Muscle of leg (tissue), 3 donors: ENCODE measurements at regions not wholly inside any gene's neighbourhood (a gene's known extent, or its start where the extent isn't known, plus 50 kb on each side); places are given as distances from the start of the nearest gene placed in this dataset.
"Not testable (repeated sequence)": the region's sequence is repeated elsewhere in the genome, so short reads cannot be mapped to it uniquely, and the experiment has no call there.

Source experiments
- DNase-seq: peaks from one replicate; pipeline ENCODE4 v3.0.0; 2013
- H3K27ac ChIP-seq: one replicate; pipeline ENCODE4 v1.5.1; 2013; ENCODE audit warnings: mild to moderate bottlenecking, low read length, control low read depth
- H3K27me3 ChIP-seq: one replicate; pipeline ENCODE4 v1.6.1; 2013; ENCODE audit warnings: low read length; ENCODE audit not compliant: control insufficient read depth, insufficient read depth
- H3K36me3 ChIP-seq: one replicate; pipeline ENCODE4 v1.6.1; 2013; ENCODE audit warnings: low read length; ENCODE audit not compliant: control insufficient read depth, insufficient read depth
- H3K4me1 ChIP-seq: one replicate; pipeline ENCODE4 v1.6.1; 2013; ENCODE audit warnings: low read length; ENCODE audit not compliant: control insufficient read depth, insufficient read depth
- H3K4me3 ChIP-seq: one replicate; pipeline ENCODE4 v1.5.1; 2013; ENCODE audit warnings: low read length, control low read depth
- H3K9me3 ChIP-seq: replicated peaks from 2 replicates; pipeline ENCODE4 v1.6.1; 2013; ENCODE audit warnings: low read depth, low read length; ENCODE audit not compliant: control insufficient read depth
- WGBS: methylation state at CpG from one replicate; pipeline ENCODE4 v1.1.5; 2013; ENCODE audit warnings: missing lambda C conversion rate; ENCODE audit not compliant: insufficient coverage; 5-methylcytosine and 5-hydroxymethylcytosine counted together

- no peak for DNase-seq
- Histone ChIP-seq H3K27me3 (no peaks in the 10 kb centered on the region), H3K36me3 (no peaks in the 10 kb centered on the region), H3K4me3 (no peak overlapping the region), H3K27ac (no peak overlapping the region), H3K9me3 (no peaks in the 10 kb centered on the region), H3K4me1 (peaks cover 5% of the 10 kb centered on the region)
- 53% methylated on average over 5 of the region's 8 CpGs for WGBS
These were observed 81.4 kb upstream of the PODXL start for GRCh38 chr7:131637859-131638258.

GRCh38 chr7:131636092-131636491, 79.7 kb upstream of the PODXL start:
- Histone ChIP-seq H3K27me3 (no peaks in the 10 kb centered on the region), H3K9me3 (no peaks in the 10 kb centered on the region), H3K4me3 (no peak overlapping the region), H3K27ac (no peak overlapping the region), H3K4me1 (peaks cover 5% of the 10 kb centered on the region), H3K36me3 (no peaks in the 10 kb centered on the region)
- DNase-seq: peak; percentile 45
- 72% methylated on average over 13 of the region's 13 CpGs for WGBS

GRCh38 chr7:131634197-131634596, 77.8 kb upstream of the PODXL start:
- H3K27ac ChIP-seq, H3K9me3 ChIP-seq, H3K27me3 ChIP-seq, H3K36me3 ChIP-seq, DNase-seq, H3K4me3 ChIP-seq: not testable (repeated sequence)
- peaks cover 17% of the 10 kb centered on the region for H3K4me1 ChIP-seq

GRCh38 chr7:131633342-131633843, 77.0 kb upstream of the PODXL start:
- Histone ChIP-seq H3K36me3 (no peaks in the 10 kb centered on the region), H3K27me3 (no peaks in the 10 kb centered on the region), H3K27ac (no peak overlapping the region), H3K9me3 (no peaks in the 10 kb centered on the region), H3K4me1 (peaks cover 23% of the 10 kb centered on the region), H3K4me3 (no peak overlapping the region)
- 0% methylated on average over 1 of the region's 7 CpGs for WGBS
- no peak for DNase-seq

GRCh38 chr7:131630427-131630826, 74.0 kb upstream of the PODXL start:
- peaks cover 46% of the 10 kb centered on the region for H3K4me1 ChIP-seq
- H3K36me3 ChIP-seq: no peaks in the 10 kb centered on the region
- WGBS: no CpG with 5 or more reads among the region's 4 CpGs
- no peak overlapping the region for H3K4me3 ChIP-seq
- H3K9me3 ChIP-seq: no peaks in the 10 kb centered on the region
- H3K27me3 ChIP-seq: no peaks in the 10 kb centered on the region
- DNase-seq: no peak
- H3K27ac ChIP-seq: no peak overlapping the region

- Histone ChIP-seq H3K4me3 (no peak overlapping the region), H3K36me3 (no peaks in the 10 kb centered on the region), H3K9me3 (no peaks in the 10 kb centered on the region), H3K4me1 (peaks cover 51% of the 10 kb centered on the region), H3K27ac (no peak overlapping the region), H3K27me3 (no peaks in the 10 kb centered on the region)
- 71% methylated on average over 10 of the region's 13 CpGs for whole genome bisulfite sequencing
- peak; percentile 29 for DNase-seq
These were observed 72.9 kb upstream of the PODXL start for GRCh38 chr7:131629217-131629882.

- H3K4me1 ChIP-seq: peaks cover 52% of the 10 kb centered on the region
- H3K27me3 ChIP-seq: no peaks in the 10 kb centered on the region
- H3K4me3 ChIP-seq: no peak overlapping the region
- 47% methylated on average over 8 of the region's 8 CpGs for WGBS
- no peak overlapping the region for H3K27ac ChIP-seq
- no peaks in the 10 kb centered on the region for H3K9me3 ChIP-seq
- no peak for DNase-seq
- no peaks in the 10 kb centered on the region for H3K36me3 ChIP-seq
These were observed 72.2 kb upstream of the PODXL start for GRCh38 chr7:131628634-131629033.

- 55% methylated on average over 6 of the region's 6 CpGs for WGBS
- Histone ChIP-seq H3K4me1 (peaks cover 50% of the 10 kb centered on the region), H3K36me3 (no peaks in the 10 kb centered on the region), H3K27ac (no peak overlapping the region), H3K4me3 (no peak overlapping the region), H3K9me3 (no peaks in the 10 kb centered on the region), H3K27me3 (no peaks in the 10 kb centered on the region)
- DNase-seq: no peak
These were observed 71.3 kb upstream of the PODXL start for GRCh38 chr7:131627735-131628190.

- Histone ChIP-seq H3K4me1 (peaks cover 50% of the 10 kb centered on the region), H3K9me3 (no peaks in the 10 kb centered on the region), H3K4me3 (no peak overlapping the region), H3K27ac (peak overlapping the region; percentile 75), H3K36me3 (no peaks in the 10 kb centered on the region), H3K27me3 (no peaks in the 10 kb centered on the region)
- no CpG with 5 or more reads among the region's 6 CpGs for WGBS
- DNase-seq: no peak
These were observed 70.2 kb upstream of the PODXL start for GRCh38 chr7:131626643-131627042.

- peak; percentile 46 for DNase-seq
- H3K9me3 ChIP-seq: no peaks in the 10 kb centered on the region
- H3K27ac ChIP-seq: peak overlapping the region; percentile 75
- no peaks in the 10 kb centered on the region for H3K27me3 ChIP-seq
- H3K36me3 ChIP-seq: no peaks in the 10 kb centered on the region
- H3K4me1 ChIP-seq: peaks cover 51% of the 10 kb centered on the region
- 15% methylated on average over 7 of the region's 12 CpGs for WGBS
- no peak overlapping the region for H3K4me3 ChIP-seq
These were observed 69.5 kb upstream of the PODXL start for GRCh38 chr7:131625817-131626372.
